HG02610 (cell line): ENCODE measurements at regions not wholly inside any gene's neighbourhood (a gene's known extent, or its start where the extent isn't known, plus 50 kb on each side); places are given as distances from the start of the nearest gene placed in this dataset.
A peak's percentile ranks its signal among the peaks of the same experiment; 100 is the strongest.

Source experiments
- ATAC-seq: cut with Tn5 transposase; IDR thresholded peaks from one replicate; pipeline ENCODE4 v1.9.1; 2021; ENCODE audit warnings: mild to moderate bottlenecking, moderate library complexity; ENCODE audit not compliant: unreplicated experiment

- ATAC-seq, result no peak
Measured at GRCh38 chr13:80428349-80429096, 87.6 kb upstream of the SPRY2 start.

- no peak for ATAC-seq
Measured at GRCh38 chr13:80419416-80419815, 78.5 kb upstream of the SPRY2 start.

GRCh38 chr13:80413611-80414010 is 72.7 kb upstream of the SPRY2 start:
- no peak for ATAC-seq

- ATAC-seq, result no peak
Measured at GRCh38 chr13:80408270-80408669, 67.3 kb upstream of the SPRY2 start.

GRCh38 chr13:80400865-80401426 is 60.0 kb upstream of the SPRY2 start:
- ATAC-seq, result peak; percentile 40

GRCh38 chr13:80400164-80400864 is 59.4 kb upstream of the SPRY2 start:
- ATAC-seq, result peak; percentile 43

- ATAC-seq, result peak; percentile 53
Measured at GRCh38 chr13:80399340-80400163, 58.6 kb upstream of the SPRY2 start.
